ENCODE measurements at regions not wholly inside any gene's neighbourhood (a gene's known extent, or its start where the extent isn't known, plus 50 kb on each side); places are given as distances from the start of the nearest gene placed in this dataset.

DNA sequence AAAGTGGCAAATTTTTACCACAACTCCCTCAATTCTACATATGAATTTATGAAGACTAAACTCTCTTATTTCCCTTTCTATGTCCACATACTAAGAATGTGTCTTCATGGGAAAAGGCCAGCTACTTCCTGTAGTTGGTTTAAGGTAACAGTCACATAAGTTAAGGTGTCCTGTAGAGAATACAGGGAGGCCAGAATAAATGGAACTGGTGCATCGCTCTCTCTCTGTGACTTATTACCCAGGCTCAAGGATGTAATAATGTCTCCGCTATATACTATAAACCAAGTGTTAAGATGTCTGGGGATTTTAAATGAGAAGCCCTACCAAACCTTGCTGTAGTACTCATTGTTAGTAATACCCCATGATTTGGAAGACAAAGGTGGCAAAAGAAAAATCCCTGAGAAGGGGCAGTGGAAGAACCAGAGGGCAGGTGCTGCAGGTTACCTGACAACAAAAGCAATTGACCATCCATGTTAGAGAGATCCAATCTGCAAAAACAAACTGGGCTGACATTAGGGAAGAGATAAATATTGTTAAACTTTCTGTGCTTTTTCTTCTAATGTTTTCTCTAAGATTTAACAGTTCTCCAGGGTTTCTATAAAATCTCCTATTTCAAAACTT, 372.8 kb downstream of the TMX3 start:
- no peak for DNase-seq (ENCODE audit: low spot score)

DNA sequence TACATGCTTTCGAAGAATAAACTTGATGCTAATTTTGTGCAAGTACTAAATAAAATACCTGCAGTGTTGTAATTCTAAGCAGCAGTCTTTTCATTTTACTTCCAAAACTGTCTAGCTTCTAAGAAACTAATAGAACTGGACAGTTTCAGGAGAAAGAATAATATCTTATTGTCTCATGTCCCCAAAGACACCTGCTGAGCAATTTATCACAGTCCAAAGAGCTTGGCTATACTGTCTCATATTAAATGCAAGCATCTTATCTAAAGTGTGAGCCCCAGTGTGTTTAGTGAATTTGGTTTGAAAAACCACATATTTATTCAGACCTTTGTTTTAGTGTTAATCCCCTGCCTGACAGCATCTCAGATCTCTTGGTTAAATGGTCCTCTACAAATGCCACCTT, 374.3 kb downstream of the TMX3 start:
- DNase-seq (ENCODE audit: low spot score): no peak

DNA sequence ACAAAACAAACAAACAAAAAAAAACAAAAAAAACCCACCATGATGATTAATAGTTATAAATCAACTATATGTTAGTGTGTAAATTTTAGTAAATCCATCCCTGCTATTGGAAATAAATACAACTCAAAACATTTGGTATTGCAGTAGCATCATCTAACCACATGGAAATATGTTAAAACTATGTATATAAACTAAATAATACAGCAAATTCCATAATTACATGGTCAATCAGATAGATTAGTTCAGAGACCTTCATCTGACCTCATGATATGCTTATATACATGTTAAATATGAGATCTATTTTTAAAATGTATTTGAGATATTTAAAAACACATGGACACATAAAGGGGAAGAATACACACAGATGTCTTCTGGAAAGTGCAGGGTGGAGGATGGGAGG, 384.2 kb downstream of the TMX3 start:
- DNase-seq (ENCODE audit: low spot score): no peak

GRCh38 chr18:68323921-68324320, 391.0 kb downstream of the TMX3 start:
- DNase-seq (ENCODE audit: low spot score): no peak

- no peak for DNase-seq (ENCODE audit: low spot score)
Measured at GRCh38 chr18:68316636-68317035, 398.3 kb downstream of the TMX3 start.

- no peak for DNase-seq (ENCODE audit: low spot score)
Measured at GRCh38 chr18:68314403-68314802, 400.5 kb downstream of the TMX3 start.

DNA sequence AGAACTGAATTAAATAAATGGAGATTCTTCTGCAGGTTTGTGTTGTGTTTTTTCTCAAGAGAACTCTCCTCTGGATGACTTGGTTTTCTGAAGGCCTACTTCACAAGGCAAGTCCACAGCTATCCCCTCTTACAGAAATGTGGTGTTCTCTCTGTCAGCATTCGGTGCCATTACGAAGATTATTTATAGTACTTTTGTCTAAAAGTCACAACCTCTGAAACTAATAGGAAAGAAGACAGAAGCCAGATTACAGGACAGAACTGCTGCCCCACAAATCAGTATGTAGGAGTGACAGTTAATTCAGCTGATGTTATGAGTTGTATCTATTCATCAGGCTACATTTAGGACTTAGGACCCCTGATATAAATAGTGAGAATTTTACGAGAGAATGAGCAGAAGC, 413.5 kb downstream of the TMX3 start:
- DNase-seq (ENCODE audit: low spot score): no peak

DNA sequence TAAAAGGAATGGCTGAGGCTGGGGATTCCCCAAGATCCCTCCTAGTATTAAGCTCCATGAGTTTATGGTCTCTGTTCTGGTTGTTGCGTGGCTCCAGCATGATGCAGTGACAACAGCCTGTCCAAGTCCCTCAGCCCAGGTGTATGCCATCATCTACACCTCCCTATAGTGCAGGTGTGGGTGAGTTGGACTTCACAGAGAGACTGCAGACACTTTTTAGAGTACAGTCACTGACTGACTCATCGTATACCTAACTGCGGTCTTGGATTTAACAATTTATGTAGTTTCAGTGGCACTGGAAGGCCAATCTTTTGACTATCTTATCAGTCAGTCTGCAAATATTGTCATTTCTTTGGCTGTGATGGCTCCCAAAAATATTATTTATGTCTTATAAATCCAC, 415.0 kb downstream of the TMX3 start:
- DNase-seq (ENCODE audit: low spot score): no peak

DNA sequence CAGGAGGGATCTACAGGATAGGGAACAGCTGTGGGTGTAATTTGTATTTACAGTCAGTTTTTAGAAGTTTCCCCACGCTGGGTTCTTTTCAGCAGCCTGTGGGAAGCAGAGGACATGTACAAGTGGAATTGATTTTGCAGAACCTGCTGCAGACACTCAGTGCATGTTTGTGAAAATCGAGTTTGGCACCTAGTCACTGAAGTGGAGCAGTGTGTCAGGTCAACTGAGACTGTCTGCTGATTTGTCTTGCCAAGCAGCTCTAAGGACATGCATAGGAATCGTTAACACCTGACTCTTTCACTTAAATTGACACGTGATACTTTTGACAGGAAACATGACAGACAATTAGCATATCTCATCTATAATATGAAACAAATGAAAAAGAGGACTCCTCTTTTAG, 416.6 kb downstream of the TMX3 start:
- no peak for DNase-seq (ENCODE audit: low spot score)

- no peak for DNase-seq (ENCODE audit: low spot score)
Measured at GRCh38 chr18:68288408-68288807, 426.5 kb downstream of the TMX3 start.

DNA sequence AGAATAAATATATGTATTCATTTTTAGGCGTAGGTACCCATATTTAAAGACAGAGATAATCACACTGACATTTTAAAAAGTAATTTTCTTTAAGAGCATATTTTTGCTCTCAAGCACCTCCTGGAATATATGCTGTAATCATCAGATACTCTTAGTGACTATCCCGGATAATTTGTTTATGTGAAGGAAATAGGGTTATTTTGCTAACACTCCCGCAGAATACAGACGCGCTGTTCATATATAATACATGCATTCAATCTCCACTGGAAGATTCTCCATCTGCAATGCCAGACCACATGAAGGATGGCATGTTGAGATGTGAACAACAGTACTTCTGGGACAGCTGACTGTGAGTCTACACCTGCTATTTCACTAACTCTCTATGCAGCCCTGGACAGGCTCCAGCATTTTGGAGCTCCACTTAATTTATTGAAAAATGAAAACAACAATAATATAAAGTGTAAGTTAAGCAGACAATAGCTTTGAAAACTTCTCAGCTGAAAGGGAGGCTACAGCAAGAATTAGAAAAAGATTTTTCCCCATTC, 430.6 kb downstream of the TMX3 start:
- DNase-seq (ENCODE audit: low spot score): no peak

DNA sequence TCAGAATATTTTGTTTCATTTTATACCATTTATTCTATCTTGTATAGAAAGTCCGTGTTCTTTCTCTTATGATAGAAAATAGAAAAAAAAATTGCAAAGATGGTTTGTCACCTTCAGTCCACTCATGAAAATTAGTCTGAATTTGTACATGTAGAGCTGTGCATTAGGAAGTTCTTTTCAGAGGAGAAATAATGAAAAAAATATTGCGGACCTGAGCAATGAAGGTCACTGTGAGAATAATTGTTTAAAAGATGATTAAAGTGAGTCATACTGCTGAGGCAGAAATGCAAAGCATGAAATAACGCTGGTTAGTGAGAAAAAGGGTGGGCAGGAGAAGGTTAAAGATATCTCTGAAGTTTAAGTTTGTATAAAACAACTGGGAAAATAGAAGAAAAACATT, 431.1 kb downstream of the TMX3 start:
- DNase-seq (ENCODE audit: low spot score): no peak

DNA sequence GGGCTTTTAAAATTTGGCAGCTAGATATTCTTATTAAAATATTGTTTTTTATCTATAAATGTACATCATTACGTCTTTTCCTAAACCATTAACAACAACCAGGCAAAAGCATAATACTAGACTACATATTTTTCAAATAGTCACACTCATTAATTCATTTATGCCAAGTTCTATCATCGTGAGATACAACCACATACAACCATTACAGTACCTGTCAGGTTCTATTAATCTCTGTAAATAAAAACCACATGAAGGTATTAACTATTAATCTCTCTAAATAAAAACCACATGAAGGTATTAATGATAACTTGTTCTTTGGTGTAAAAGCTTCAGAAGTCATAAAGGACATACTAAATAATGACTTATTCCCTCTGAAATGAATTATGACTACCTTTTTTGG, 432.7 kb downstream of the TMX3 start:
- no peak for DNase-seq (ENCODE audit: low spot score)

DNA sequence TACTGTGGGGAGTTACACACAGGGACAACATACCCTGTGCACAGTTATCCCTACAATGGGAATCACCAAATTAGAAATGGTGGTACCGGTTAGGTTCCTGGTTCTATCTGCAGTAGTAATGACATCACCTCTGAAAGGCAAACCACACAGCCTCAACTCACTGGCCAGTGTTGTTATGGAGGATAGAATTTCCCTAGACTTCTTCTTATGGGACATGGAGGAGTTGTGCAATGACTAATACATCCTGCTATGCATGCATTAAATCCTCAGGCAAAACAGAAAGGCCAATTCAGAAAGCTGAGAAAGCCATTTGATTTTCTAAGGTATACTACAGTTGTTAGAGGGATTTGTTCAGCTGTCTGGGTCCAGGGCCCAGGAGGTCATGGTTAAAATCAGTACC, 439.3 kb downstream of the TMX3 start:
- no peak for DNase-seq (ENCODE audit: low spot score)

DNA sequence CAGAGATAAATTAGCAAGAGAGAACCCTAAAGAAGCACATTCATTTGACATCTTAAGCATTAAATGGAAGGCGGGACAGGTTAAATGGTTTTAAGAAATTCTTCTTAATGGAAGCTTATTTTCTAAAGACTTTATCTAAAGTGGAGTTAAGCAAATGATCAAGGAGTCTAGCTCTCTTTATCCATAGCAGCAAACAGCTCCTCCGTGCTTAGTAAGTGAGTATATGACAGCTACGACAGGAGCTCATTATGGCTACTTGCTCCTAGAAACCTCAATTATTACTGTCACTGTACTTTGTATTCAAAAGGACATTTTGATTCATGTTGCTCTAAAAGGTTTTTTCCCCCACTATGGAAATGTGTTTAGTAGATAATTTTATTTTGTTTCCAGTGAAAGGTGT, 444.9 kb downstream of the TMX3 start:
- DNase-seq (ENCODE audit: low spot score): no peak

DNA sequence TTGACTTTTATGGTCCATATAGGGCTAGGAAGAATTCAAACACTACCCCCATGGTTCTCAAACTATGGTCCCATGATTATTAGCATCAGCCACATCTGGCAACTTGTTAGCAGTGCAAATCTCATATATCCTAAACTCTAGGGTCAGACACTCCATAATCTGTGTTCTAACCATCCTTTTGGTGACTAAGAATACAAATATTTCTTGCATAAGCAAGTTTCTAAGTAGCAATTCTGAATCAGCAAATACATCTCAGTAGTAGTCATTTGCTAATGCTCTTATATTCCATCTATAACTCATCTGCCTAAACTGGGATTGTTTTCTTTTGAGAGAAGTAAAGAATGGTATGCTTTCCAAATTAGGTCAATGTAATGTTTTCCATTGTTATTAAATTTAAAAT, 447.3 kb downstream of the TMX3 start:
- no peak for DNase-seq (ENCODE audit: low spot score)

DNA sequence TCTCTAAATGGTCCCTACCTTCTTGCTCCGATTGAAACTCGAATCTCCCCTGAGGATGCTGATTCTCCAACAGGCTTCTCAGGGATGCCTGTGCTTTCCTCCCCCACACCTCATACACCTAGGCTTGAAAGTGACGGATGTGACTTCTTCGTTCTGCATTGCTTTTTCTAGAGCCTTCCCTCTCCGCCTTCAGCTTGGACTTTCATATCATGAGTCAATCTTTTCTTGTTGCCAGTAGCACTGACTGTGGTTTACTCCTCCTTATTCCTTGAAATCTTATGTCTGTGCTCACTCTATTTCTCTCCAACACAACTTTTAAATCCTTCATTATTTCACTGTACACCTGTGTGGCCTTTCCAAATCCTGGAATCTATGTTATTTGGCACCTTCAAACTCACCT, 451.4 kb downstream of the TMX3 start:
- DNase-seq (ENCODE audit: low spot score): no peak

GRCh38 chr18:68262690-68263294, 452.1 kb downstream of the TMX3 start:
- DNase-seq (ENCODE audit: low spot score): no peak

- DNase-seq (ENCODE audit: low spot score): no peak
Measured at GRCh38 chr18:68256418-68257067, 458.4 kb downstream of the TMX3 start.

GRCh38 chr18:68244786-68245185, 470.1 kb downstream of the TMX3 start:
- DNase-seq (ENCODE audit: low spot score): no peak

DNA sequence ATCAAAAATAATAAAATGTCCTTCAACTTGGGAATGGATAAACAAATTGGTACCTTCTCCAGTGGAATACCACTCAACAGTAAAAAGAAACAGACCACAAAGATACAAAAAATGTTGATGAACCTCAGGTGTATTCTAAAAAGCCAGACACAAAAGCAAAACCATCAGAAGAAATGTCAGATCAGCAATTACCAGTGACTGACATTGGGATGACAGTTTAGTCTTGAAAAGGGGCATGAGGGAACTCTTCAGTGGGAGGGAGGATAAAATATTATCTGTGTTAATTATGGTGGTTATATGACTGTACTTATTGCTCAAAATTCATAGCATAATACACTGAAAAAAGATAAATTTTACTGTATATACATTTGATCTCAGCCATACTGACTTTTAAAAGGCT, 473.0 kb downstream of the TMX3 start:
- no peak for DNase-seq (ENCODE audit: low spot score)

- no peak for DNase-seq (ENCODE audit: low spot score)
Measured at GRCh38 chr18:68234676-68235075, 480.2 kb downstream of the TMX3 start.

GRCh38 chr18:68234131-68234530, 480.8 kb downstream of the TMX3 start:
- no peak for DNase-seq (ENCODE audit: low spot score)

GRCh38 chr18:68233018-68233417, 481.9 kb downstream of the TMX3 start:
- DNase-seq (ENCODE audit: low spot score): no peak
